ENCODE measurements at regions not wholly inside any gene's neighbourhood (a gene's known extent, or its start where the extent isn't known, plus 50 kb on each side); places are given as distances from the start of the nearest gene placed in this dataset.
"Not testable (repeated sequence)": the region's sequence is repeated elsewhere in the genome, so short reads cannot be mapped to it uniquely, and the experiment has no call there.

DNA sequence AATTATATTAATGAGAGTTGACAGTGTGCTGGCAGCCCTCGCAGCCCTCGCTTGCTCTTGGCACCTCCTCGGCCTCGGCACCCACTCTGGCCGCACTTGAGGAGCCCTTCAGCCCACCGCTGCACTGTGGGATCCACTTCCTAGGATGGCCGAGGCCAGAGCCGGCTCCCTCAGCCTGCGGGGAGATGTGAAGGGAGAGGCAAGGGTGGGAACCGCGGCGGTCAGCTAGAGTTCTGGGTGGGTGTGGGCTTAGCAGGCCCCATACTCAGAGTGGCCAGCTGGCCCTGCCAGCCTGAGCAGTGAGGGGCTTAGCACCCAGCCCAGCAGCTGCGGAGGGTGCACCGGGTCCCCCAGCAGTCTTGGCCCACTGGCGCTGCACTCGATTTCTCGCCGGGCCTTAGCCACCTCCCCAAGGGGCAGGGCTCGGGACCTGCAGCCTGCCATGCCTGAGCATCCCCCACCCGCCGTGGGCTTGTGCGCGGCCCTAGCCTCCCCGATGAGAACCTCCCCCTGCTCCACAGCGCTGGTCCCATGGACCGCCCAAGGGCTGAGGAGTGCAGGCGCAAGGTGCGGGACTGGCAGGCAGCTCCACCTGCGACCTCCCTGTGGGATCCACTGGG is 68.2 kb upstream of the LRRTM4 start:
- H3K36me3 ChIP-seq (ENCODE audit: control insufficient read depth, insufficient read depth, low read length): no peaks in the 10 kb centered on the region
- H4K20me1 ChIP-seq (ENCODE audit: control insufficient read depth, extremely low read depth, insufficient read depth, low read length): no peaks in the 10 kb centered on the region
- H3K9ac ChIP-seq (ENCODE audit: insufficient read depth, low read length): no peak overlapping the region
- no peak overlapping the region for H3K4me3 ChIP-seq (replicated peaks in 1 of 4; ENCODE audit: control extremely low read depth in 1 of 4, insufficient read depth in 1 of 4, low read depth in 3 of 4, low read length in 4 of 4)
- H3K79me2 ChIP-seq (ENCODE audit: control insufficient read depth, insufficient read depth, low read length): no peaks in the 10 kb centered on the region
- H3K27me3 ChIP-seq (ENCODE audit: control insufficient read depth, insufficient read depth, low read length): no peaks in the 10 kb centered on the region
- no peak overlapping the region for H2AFZ ChIP-seq (ENCODE audit: low read length)
- no peak overlapping the region for H3K4me2 ChIP-seq (ENCODE audit: extremely low read depth, insufficient read depth, low read length)
- TF ChIP-seq EZH2 (IDR thresholded peaks at IDR 0.05; ENCODE audit: low read length, missing control alignments): no peak
- no peak for TF ChIP-seq CTCF (conservative IDR thresholded peaks at IDR 0.05 in 1 of 2, IDR thresholded peaks at IDR 0.05 in 1 of 2; ENCODE audit: low read depth in 1 of 2, low read length in 2 of 2)
- no peak overlapping the region for H3K27ac ChIP-seq (ENCODE audit: insufficient read depth, low read length)
- no peaks in the 10 kb centered on the region for H3K9me3 ChIP-seq (ENCODE audit: control insufficient read depth, insufficient read depth, low read depth, low read length)
- no peak for DNase-seq (ENCODE audit: low read depth in 2 of 2)
- no peaks in the 10 kb centered on the region for H3K4me1 ChIP-seq (ENCODE audit: control insufficient read depth, extremely low read depth, insufficient read depth, low read length)

GRCh38 chr2:77592955-77593354 is 70.8 kb upstream of the LRRTM4 start:
- not testable (repeated sequence) for H3K79me2 ChIP-seq (ENCODE audit: control insufficient read depth, insufficient read depth, low read length); H3K36me3 ChIP-seq (ENCODE audit: control insufficient read depth, insufficient read depth, low read length); H3K9ac ChIP-seq (ENCODE audit: insufficient read depth, low read length); H2AFZ ChIP-seq (ENCODE audit: low read length); DNase-seq (ENCODE audit: low read depth in 2 of 2); H3K27ac ChIP-seq (ENCODE audit: insufficient read depth, low read length); H3K27me3 ChIP-seq (ENCODE audit: control insufficient read depth, insufficient read depth, low read length); H3K4me3 ChIP-seq (replicated peaks in 1 of 4; ENCODE audit: control extremely low read depth in 1 of 4, insufficient read depth in 1 of 4, low read depth in 3 of 4, low read length in 4 of 4); H3K4me1 ChIP-seq (ENCODE audit: control insufficient read depth, extremely low read depth, insufficient read depth, low read length); H3K9me3 ChIP-seq (ENCODE audit: control insufficient read depth, insufficient read depth, low read depth, low read length); H3K4me2 ChIP-seq (ENCODE audit: extremely low read depth, insufficient read depth, low read length); H4K20me1 ChIP-seq (ENCODE audit: control insufficient read depth, extremely low read depth, insufficient read depth, low read length)

GRCh38 chr2:77602771-77603170 is 80.6 kb upstream of the LRRTM4 start:
- Histone ChIP-seq H3K36me3 (ENCODE audit: control insufficient read depth, insufficient read depth, low read length) (no peaks in the 10 kb centered on the region), H4K20me1 (ENCODE audit: control insufficient read depth, extremely low read depth, insufficient read depth, low read length) (no peaks in the 10 kb centered on the region), H3K79me2 (ENCODE audit: control insufficient read depth, insufficient read depth, low read length) (no peaks in the 10 kb centered on the region), H3K9me3 (ENCODE audit: control insufficient read depth, insufficient read depth, low read depth, low read length) (no peaks in the 10 kb centered on the region), H2AFZ (ENCODE audit: low read length) (no peak overlapping the region), H3K9ac (ENCODE audit: insufficient read depth, low read length) (no peak overlapping the region), H3K4me2 (ENCODE audit: extremely low read depth, insufficient read depth, low read length) (no peak overlapping the region), H3K4me3 (replicated peaks in 1 of 4; ENCODE audit: control extremely low read depth in 1 of 4, insufficient read depth in 1 of 4, low read depth in 3 of 4, low read length in 4 of 4) (no peak overlapping the region), H3K4me1 (ENCODE audit: control insufficient read depth, extremely low read depth, insufficient read depth, low read length) (no peaks in the 10 kb centered on the region), H3K27ac (ENCODE audit: insufficient read depth, low read length) (no peak overlapping the region), H3K27me3 (ENCODE audit: control insufficient read depth, insufficient read depth, low read length) (no peaks in the 10 kb centered on the region)
- no peak for TF ChIP-seq EZH2 (IDR thresholded peaks at IDR 0.05; ENCODE audit: low read length, missing control alignments)
- TF ChIP-seq CTCF (conservative IDR thresholded peaks at IDR 0.05 in 1 of 2, IDR thresholded peaks at IDR 0.05 in 1 of 2; ENCODE audit: low read depth in 1 of 2, low read length in 2 of 2): no peak
- DNase-seq (ENCODE audit: low read depth in 2 of 2): no peak
